Stimulated activated CD8-positive, alpha-beta memory T cell treated with anti-CD3 and anti-CD28 coated beads, Interleukin-2, amount 100 ng/mL, for 1 hour (primary cell): ENCODE measurements at regions not wholly inside any gene's neighbourhood (a gene's known extent, or its start where the extent isn't known, plus 50 kb on each side); places are given as distances from the start of the nearest gene placed in this dataset.

Experiments used
- DNase-seq, 2 donors: peaks; one replicate each; pipeline ENCODE4 v3.0.0-alpha.2; 2020; ENCODE audit warnings: low read depth in 2 of 2

DNA sequence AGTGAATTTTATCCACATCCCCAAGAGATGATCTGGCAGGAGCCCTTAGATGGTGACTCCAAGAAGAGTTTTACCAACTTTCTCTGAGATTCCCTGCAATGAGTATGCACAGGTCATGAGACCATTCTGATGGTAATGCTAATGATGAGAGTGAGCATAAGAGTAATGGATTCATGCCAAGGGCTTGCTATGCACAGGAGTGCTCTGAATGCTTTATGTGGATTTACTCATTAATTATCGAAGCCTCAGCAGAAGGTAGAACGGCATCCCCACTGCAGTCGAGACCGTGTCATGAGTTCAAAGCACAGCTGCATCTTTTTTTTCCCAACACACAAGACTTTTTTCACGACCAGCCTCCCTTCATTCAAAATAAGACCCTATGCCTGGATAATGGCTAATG, 355.0 kb downstream of the RAB28 start:
- DNase-seq = no peak

DNA sequence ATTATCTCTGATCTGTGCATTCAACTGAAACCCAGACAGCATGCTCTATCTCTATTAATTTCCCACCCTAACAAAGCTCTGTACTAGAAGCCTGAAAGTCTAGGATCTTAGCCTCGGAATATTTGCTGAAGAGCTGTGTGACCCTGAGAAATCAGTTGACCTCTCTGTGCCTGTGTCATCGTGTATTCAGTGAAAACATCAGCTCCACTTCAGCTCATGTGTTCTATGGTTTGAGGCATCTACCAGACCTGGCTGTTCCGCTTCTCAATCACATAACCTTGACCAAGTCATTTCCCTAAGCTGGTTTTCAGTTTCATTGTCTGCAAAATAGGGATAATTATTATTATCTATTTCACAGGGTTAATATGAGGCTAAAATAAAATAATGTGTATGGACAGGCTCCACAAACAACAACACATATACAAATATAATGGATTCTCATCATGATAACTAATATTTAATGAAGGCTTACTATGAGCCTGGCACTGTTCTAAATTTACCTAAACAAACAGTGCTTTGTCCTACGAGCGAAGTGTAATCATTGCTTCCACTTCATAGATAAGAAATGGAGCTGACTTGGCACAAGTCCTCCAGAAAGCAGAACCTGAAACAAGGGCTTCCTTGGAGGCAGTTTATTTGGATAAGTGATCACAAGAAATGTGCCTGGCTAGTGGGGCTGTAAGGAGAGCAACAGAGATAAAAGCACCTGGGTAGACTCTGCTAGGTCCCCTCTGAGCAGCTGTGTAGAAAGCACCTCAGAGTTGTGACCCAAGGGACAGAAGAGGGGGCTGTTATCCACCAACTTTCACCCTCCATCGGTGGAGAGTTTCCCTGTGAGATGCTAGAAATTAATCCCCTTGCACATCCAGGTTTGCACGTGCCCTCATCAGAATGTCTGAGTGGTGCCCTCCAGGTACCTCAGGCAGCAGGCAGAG, 356.9 kb downstream of the RAB28 start:
- no peak for DNase-seq

DNA sequence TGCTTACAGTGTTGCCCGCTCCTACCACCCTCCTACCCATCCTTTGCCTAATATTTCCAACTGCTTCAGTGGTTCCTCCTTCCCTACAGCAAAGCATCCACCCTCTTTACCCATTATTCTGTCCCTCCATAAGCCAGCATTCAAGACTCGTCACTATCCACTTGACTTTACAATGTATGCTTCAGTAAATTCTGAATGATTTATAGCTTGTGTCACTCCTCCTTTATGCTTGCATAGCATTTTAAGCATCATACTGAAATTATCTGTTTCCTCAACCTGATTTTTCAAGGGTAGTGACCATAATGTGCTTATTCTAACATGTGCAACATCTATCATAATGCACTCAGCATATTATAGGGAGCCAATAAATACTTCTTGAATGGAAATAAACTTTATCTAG, 365.5 kb downstream of the RAB28 start:
- DNase-seq = no peak

DNA sequence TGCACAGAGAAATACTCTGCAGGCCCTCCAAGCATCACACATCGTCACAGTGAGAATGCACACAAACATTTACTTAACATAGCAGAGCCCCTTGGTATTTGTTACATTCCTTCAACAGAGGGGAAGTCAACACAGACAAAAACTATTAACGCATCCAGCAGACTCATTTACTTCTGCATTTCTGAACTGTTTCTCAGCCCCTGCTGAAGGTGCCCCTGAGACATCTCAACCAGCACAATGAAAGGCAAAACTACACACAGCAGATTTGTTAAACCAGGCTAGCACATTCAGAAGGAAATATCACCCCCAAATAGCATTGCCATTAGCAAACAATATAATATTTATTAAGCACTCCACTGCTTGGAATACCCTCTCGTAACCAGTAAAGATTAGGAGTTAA, 367.0 kb downstream of the RAB28 start:
- no peak for DNase-seq

DNA sequence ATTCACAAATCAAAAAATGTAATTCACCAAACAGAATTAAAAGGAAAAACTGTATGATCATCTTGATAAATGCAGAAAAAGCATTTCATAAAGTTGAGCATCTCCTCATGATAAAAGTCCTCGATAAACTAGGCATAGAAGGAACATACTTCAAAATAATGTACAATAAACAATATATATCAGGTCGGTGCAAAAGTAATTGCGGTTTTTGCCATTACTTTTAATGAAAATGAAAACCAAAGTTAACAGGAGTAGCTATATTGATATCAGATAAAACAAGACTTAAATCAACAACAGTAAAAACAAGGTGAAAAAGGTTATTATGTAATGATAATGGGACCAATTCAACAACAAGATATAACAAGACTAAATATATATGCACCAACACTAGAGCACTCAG, 372.1 kb downstream of the RAB28 start:
- no peak for DNase-seq

DNA sequence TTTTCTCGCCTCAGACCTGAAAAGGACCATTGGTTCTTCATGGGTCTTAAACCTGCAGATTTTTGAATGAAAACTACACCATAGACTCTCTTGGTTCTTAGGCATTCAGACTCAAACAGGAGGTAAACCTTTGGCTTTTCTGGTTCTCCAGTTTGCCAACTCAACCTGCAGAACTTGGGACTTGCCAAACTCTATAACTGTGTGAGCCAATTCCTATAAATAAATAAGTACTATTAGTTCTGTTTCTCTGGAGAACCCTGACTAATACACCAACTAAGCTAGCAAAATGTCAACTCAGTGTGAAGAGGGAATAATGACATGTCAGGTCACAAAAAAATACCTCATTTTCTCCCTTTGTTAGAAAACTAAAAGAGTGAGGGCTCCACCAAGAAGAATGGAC, 374.6 kb downstream of the RAB28 start:
- DNase-seq = no peak

DNA sequence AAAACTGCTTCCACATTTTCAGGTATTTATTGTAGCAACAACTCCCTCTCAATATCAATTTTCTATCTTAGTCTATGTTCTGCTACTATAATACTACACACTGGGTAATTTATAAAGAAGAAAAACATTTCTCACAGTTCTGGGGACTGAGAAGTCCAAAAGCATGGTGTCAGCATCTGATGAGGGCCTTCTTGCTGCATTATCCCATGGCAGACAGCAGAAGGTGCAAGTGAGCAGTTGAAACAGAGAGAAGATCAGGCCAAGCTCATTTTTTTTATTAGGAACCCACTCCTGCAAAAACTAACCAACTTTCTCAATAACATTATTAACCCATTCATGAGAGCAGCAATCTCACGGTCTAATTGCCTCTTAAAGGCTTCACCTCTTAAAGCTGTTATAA, 376.0 kb downstream of the RAB28 start:
- DNase-seq = no peak

DNA sequence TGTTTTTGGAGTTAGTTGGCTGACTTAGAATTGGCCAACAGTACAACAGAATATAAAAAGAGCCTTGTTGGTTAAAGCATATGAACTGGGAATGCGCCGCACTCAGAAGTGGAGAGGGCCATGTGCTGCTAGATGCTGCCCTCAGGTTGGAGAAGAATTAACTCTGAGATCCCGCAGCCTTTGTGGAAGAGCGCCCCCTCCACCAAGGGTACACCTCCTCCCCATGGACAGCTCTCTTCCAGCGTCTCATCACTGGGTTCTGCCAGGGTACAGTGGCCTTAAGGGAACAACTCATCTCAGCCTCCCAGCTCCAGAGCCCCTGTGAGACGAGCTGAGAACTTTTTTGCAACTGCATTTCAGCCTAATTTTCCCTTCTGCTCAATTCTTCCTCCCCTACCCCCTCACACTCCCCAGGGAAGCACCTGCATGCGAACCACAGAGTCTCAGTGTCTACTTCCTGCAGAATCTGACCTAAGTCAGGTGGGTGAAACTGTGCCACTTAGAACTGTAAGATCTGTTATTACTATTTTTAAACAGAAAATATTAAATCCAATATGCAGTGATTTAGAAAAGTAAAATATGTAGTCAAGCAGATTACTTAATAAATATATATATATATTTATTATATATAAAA, 380.6 kb downstream of the RAB28 start:
- DNase-seq = no peak

DNA sequence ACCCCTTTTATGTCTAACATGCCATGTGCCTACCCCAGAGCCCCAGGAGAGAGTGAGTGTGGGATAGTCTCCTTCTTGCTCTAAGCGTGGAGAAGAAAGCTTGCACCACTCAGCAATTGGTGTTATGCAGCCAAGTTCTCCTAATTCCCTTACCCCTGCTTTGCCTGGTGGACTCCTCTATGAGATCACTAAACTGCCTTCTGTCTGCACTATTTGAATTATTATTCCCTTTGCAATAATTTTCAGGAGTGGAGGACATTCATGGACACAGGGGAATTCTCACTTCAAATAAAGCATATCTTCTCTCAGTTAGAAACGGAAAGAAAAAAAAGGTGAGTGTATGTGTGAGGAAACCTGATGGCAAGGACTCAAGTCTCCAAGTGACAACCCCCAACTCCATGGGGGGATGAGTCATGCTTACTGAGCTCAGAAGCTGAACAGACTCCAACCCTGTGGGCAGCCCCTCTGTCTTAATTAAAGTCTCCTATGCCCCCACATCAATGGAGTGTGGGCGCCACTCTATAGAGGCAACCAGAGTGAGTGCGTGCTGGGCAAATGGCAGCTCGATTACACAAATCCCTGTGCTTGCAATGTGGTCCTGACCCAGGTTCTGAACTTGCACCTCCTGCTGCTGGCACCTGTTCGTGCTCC, 381.9 kb downstream of the RAB28 start:
- DNase-seq = no peak

DNA sequence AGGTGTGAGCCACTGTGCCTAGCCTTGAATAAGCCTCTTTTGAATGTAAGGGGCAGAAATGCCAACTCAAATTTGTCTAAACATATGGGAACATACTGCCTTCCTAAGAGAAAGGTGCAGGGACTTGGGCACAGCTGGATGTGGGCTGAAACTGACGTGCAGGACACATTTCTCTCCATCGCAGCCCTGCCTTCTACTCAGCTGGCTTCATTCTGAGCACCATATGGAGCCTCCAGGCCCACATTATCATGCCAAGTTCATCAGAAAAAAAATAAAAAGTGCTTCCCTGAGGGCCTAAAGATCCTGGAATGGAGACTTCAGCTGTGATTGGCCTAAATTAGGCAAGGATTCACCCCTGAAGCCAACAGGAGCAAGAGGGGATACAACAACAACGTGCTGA, 386.2 kb downstream of the RAB28 start:
- DNase-seq = no peak

DNA sequence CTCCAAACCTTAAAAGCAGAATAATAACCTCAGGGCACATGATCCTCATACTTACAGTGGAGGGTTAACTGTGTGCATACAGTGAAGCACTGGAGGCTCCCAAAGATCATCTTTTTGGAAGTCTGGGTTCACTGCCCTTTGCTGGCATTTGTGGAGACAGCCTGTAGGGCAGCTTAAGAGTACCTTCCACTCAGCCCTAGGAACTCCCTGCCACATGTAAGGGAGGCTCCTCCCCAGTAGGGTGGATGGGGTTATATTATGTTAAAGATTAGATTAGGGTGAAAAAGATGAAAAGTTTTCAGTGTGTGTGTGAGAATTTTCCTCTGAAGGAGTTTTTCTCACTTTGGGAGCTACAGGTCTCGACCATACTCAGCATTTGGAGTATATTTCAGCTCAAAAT, 388.4 kb downstream of the RAB28 start:
- no peak for DNase-seq

DNA sequence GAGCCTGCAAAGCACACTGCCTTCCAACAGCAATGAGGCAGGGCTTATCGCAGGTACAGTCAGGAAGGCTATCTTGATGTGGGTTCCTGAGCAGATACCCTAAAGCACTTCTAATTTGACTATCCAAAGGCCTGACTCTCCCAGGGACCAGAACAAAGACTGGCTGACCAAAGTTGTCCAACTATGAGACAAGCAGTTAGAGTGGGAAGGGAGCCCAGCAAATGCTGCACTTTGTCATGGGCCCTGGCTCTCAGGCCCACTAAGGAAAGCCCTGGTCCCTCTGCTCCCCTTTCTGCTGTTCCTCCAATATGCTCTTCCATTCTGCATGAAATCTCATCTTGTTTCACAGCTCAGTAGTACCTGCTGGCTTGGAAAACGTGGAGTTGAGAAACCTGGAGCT, 391.0 kb downstream of the RAB28 start:
- DNase-seq = no peak

DNA sequence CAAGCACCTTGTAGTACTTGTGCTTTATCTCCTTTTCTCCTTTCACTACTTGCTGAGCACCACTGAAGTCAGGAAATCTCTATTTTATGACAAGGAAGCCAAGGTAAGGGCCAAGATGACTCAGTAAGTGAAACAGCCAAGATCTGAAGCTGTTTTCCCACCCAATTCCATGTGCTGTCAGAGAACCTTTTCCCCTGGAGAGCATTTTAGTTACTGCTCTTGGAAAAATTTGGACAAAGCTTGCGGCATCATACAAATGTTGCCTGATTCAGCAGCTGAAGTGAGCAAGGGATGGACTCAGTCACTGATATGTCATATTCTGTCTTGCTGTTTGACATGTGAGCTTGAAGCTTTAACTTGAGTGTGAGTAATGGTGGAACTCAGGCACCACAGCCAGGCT, 391.4 kb downstream of the RAB28 start:
- no peak for DNase-seq

DNA sequence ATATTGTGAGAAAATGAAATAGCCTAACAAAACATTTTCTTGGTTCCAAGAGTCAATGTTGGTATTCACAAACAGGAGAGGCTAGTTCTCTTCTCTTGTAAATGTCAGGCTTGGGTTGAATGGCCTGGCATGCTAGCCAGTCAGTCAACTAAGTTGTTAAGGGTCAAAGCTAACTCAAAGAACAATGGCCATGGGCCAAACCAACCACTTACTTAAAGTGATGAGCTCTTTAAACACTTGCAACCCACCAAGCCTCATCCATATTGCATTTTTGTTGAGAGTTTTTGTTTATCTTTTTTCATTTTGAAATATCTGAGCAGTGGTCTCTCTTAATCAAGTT, 394.5 kb downstream of the RAB28 start:
- no peak for DNase-seq

DNA sequence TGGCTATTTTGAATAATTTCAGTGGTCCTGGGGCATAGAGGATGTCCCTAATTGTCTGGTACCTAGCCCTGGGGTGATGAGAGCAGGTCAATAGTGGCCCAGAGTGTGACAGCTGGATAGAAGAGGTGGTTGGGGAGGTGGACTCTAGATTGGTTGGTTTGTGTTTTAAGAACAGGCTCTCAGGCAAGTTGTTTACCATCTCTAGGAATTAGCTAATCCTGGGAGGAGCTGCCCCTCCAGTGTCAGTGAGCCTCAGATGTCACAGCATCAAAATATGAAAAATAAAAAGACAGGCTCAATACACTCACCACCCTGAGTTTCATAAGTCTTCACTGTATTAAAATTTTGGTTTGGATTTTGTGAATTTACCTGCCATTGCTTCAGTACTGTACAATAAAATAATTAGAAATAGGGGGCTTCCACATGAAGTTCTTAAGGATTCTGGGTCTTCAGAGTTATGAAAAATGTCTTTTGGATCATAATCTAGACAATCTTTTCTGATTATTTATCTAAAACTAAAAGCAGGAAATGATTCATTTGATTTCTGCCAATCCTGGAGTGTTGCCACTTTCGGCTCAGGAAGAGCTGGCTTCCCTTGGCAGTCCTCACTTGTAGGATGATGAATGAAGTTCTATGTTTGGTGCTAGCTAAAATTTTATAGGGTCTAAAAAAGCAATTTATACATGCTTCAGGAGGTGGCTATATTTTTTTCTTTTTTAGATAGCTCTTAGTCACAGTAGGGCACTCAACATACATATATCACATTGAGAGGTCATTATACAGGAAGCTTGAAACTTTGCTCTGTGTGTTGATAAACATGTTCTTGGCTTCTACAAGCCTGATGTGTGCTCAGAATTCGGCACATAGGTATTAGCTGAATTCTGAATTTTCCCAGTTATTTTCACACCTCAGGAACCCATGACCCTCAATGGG, 395.1 kb downstream of the RAB28 start:
- DNase-seq = no peak

DNA sequence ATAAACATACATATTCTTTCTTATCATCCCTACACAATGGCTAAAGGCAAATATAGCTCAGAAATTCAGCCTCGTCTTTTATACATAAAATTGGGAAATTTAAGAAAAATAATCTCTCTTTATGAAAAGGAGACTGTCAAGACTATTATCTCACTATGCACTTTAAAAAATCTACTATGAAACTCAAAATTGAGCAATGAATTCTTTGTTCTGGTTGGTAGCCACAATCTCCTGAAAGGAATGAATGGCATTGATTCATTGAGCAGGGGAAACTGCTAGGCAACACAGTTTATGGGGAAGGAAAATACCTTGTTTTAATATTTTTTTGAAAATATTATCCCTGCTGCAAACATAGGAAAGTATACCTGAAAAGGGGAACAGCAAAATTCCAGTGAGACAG, 397.1 kb downstream of the RAB28 start:
- no peak for DNase-seq

DNA sequence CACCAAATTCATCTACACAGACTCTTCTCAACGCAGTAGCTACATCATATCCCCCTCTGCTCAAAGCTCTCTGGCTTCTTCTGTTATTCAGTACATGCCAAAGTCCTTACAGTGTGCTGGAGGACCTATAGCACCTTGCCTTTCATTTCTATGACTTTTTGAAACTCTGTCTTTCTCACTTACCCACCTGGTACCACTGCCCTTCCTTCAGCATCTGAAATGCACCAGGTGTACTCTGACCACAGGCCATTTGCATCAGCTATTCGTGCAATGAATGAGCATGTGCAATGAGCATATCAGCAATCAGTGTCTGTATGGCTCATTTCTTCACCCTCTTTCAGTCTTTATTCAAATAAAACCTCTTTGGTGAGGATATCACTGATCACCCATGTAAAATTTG, 399.9 kb downstream of the RAB28 start:
- DNase-seq = no peak

DNA sequence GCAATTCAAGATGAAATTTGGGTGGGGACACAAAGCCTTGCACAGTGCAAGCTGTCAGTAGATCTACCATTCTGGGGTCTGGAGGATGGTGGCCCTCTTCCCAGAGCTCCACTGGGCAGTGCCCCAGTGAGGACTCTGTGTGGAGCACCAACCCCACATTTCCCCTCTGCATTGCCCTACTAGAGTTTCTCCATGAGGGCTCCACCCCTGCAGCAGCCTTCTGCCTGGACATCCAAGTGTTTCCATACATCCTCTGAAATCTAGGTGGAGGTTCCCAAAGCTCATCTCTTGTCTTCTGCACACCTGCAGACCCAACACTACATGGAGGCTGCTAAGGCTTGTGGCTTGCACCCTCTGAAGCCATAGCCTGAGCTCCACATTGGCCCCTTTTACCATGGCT, 402.3 kb downstream of the RAB28 start:
- DNase-seq = no peak

DNA sequence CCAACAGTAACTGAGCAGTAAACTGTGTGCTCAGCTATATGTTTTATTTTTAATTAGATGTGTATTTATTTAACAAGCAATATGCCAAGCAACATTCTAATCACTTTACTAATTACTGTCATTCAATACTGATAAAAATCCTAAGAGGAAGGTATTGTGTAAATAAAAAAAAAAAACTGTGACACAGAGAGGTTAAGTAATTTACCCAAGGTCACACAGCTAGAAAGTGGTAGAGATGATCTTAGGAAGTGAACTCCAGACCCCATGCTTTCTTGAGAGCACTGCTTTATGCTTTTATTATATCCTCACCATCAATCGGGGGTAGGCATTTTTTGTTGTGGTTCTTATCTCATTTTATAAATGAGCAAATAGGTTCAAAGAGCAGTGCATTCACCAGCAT, 417.1 kb downstream of the RAB28 start:
- no peak for DNase-seq

DNA sequence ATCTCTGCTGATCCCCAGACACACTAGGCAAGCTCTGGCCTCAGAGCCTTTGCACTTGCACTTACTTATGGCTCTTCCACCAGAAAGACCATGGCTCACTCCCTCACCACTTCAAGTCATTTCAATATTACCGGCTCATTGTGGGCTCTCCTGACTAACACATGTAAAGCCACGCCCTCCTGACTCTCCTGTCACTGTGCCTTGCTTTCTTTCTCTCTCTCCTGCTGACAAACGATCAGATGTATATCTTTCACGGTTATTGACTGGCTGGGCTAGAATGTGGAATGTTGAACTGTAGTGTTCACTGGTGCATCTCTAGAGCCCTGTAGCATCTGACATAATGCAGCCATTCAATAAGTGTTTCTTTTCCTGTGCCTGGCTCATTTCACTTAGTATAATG, 425.1 kb downstream of the RAB28 start:
- no peak for DNase-seq

DNA sequence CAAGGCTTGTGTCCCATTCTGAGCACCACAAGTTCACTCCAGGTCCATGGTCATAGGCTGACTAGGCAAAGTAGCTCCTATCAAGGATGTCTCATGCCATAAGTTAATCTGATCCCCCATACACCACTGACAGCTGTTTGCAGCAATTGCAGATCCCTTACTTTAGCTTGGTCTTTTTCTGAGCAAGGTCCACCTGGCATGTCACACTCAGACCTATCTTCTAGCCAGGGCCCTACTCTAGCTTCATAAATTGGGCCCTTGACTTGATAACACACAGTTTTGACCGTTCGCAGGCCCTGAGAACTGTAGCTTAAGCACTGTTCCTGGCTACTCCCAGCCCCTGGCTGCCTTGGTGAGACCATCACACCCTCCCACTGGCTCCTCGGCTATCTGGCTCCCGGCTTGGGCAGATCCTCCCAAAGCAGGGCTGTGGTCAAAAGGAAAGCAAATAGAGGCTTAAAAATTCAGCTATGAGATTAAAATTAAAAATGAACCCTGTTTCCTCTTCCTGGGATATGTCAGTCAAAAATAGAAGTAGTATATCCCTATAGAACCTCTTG, 427.4 kb downstream of the RAB28 start:
- DNase-seq = no peak
